CD4-positive, alpha-beta T cell treated with Interferon gamma for 1 hour (primary cell): ENCODE measurements at regions not wholly inside any gene's neighbourhood (a gene's known extent, or its start where the extent isn't known, plus 50 kb on each side); places are given as distances from the start of the nearest gene placed in this dataset.

Experiments used
- DNase-seq: peaks from one replicate; pipeline ENCODE4 v3.0.0-alpha.2; 2020

DNA sequence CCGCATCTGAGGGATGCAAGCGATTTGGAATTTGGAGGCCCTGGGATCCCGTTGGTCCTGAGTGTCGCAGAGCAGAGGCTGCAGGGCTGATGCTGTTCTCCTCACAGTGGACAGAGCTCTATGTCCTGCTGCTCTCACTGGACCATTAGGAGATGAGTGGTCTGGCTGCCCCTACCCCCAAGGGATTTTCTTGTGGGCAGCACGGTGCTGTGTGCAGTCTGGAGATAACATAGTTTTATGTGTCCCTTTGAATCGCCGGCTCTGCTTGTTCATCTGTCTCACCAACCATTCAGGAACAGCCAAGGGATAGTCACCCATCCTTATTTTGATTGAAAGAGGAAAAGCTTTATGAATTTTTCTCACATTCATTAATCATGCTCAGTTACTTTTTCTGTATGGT, 49.9 kb downstream of the CHRM3 start:
- DNase-seq, result no peak

DNA sequence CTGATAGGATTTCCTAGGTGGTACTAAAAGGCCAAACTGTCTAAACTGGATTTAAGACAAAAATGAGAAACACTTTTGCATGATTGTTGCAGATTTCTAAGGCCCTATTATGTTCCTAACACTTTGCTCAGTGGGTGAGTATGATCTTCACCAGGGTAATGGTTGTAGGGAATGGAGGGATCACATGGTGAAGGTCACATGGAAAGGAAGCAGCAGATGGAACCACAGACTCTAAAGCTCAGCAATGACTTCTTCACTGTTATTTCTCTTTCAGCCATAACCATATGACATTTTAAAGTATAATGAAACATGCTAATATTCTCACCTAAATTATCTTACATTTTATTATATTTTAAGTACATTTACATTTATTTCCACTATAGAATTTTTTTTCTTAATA, 51.5 kb downstream of the CHRM3 start:
- DNase-seq, result no peak

DNA sequence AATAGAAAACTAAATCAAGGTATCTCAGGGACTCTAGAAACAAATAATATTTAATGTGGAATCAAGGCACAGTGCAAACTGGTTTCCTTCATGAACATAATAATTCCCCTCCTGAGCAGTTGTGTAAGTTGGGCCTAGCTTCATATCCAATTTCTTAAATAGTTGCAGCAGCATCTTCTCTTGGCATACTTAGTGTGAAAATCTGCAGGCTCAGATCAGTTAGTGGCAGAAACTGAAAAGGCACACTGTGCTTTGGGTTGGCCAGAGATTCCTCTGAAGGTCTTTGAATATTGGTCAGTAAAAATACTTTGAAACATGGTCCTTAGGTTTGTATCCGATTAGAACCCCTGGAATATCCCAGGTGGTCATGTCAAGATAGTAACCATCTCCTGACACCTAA, 52.5 kb downstream of the CHRM3 start:
- DNase-seq, result no peak

DNA sequence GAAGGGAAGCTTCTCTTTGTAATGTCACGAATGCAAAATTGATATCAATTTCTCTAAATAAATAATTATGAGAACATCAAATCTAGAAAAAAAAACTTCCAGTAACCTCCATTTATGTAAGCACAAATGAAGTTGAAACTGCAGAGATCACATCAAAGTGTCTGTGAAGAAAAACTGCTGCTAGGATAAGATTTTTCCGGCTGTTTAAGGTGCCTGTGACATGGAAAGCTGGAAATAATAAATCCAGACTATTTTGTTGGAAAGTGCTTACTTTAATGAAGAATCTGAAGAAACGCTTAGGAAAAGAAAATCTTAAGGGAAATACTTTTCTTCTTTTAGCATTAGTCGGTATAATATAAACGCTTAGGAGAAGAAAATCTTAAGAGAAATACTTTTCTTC, 57.0 kb downstream of the CHRM3 start:
- no peak for DNase-seq

DNA sequence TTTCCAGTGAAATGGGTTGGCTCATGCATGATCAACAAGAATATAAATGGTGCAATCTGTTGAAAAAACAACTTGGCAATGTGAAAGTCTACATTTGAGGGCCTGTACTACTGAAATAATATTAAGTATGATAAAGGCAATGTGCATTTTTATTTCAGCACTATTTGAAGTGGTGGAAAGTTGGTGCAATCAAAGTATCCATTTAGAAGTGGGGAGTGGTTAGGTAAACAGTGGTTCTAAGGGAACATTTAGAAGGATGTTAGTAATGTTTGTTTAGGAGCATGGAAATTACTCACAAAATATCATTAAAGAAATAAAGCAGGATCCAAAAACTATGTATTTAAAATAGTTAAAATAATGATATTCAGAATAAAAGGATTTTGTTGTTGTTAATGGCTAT, 60.2 kb downstream of the CHRM3 start:
- no peak for DNase-seq

DNA sequence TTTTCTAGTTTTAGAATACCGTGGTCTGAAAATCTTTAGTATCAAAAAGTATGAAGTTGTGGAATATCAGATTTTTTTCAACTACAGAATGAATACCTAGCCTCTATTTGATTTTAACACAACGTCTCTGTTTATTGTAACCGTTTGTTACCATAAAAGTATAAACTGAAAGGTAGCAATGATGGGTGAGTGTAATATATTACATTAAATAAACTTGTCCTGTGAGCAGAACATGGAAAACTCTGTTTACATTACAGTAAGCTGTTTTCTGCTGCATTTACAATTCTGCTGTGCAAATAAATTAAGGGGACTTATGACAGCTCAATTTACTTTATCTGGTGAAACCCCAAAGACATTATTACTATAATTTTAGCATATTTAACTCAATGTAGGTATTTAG, 62.5 kb downstream of the CHRM3 start:
- no peak for DNase-seq

DNA sequence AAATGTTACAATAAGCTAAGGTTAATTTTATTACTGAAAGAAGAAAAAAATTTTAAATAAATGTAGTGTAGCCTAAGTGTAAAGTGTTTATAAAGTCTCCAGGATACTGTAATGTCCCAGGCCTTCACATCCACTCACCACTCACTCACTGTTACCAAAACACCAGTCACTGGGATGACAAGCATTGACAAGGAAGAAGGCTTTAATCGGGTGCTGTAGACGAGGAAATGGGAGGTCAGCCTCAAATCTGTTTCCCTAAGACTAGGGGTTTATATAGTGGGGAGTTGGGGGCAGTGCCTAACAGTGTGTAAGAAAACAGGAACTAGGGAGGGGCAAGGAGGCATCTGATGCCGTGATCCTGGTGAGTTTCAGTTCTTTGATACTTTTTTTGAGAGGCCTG, 69.4 kb downstream of the CHRM3 start:
- no peak for DNase-seq

DNA sequence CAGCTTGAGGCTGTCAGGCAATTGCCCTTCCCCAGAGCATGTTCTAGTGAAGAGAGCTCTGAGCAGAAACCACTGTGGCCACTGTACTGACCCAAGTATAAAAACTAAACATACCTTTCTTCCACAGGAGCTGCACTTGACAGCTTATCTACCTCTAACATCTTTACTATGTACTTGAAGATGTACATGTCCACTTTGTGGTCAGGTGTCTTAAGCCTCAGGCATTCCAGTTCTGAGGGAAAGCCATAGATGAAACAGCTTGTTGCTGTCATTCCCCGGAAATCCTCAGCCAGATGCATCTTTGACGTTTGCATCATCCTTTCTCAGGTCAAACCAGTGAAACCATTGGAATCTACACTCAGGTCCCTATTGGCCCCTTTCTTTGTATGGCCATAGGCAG, 70.4 kb downstream of the CHRM3 start:
- no peak for DNase-seq

DNA sequence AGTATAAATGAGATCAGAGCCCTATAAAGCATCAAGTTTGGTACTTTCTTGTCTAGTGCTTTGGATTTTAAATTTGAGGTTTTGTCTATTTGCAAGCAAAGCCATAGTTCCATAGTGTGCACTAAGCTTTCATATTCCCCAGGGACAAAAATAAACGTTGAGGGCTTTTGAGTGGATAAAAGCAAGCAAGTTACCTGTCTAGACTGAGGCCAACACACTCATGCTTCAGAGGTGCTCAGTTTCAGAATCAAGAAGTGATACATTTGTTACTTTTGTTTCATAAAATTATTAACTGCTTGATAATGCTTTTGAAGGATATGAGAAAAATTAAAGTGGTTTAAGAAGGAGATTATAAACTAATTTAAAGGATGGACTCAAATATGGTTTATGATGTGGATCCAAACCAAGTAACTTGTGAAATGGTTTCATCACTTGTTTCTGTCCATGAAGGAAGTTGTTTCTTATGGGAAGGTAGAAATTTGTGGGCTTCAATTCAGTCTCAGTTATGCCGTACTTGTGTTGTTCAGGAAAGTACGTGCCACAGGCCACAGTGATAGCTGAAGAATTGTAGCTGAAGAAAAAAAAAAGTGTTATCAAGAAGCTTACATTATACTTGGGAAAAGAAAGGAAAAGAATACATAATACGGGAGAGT, 71.2 kb downstream of the CHRM3 start:
- no peak for DNase-seq

DNA sequence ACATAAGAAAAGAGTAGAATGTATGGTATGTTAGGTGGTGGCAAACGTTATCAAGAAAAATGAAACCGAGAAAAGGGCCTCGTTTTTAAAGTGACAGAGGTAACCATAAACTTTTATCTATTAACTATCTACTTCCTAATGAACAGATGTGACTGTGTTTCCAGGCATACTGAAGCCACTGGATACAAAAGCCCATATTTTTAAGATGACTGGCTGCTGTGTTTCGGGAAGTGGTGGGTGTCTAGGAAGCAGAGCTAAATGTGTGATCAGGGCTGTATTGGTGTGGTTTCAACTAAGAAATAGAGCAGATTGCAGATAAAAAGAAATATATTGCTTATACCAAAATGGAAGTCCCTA, 71.8 kb downstream of the CHRM3 start:
- no peak for DNase-seq

DNA sequence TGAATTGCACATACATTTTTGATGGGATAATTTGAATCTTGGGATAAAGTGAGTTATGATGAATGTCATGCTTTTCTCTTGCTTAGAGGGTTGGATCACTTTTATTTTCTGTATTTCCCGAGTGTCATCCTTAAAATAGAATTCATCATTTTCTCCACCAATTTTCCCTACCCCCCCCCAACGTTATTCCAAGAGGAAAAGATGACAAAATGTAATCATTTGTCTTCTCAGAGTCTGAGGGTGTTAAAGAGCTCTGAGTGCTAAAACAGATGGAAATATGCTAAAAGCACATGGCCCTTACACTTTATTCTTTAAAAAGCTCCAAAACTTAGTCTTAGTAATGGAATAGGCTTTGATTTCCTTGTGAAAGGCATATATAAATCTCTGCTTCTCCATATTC, 81.4 kb downstream of the CHRM3 start:
- DNase-seq, result no peak

DNA sequence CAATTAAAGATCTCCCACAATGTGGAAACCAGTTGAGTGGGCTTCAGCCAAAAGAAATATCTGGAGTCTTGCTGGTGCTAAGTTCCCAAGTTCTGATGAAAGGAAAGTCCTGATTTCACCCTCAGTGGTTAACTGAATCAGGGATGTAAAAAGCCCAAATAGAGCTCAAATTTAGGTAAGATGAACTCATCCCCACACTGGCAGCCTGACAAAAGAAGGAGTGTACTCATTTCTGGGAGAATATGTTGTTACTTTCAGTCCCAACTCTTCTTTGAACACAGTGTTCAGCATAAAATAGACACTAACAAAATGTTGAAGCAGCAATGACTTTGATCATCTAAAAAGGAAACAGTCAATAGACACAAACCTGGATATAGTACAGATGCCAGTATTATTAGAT, 91.7 kb downstream of the CHRM3 start:
- DNase-seq, result no peak

DNA sequence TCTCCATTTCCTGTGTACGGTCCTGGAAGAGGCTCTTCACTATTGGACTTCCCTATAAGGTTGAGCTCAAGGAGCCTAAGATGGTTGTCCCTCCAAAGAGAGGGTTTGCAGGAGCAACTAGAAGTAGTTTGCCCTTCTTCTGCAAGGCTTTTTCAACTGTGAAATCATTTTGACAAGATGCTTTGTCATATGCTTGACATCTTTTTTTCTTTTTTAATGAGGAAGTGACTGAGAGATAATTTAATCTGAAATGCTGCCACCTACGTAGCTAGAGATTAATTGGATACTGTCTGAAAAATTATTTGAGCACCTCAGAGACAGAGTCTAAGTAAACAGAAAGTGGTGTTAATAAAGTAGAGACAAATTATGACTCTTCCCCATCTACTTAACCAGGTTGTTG, 97.0 kb downstream of the CHRM3 start:
- no peak for DNase-seq

DNA sequence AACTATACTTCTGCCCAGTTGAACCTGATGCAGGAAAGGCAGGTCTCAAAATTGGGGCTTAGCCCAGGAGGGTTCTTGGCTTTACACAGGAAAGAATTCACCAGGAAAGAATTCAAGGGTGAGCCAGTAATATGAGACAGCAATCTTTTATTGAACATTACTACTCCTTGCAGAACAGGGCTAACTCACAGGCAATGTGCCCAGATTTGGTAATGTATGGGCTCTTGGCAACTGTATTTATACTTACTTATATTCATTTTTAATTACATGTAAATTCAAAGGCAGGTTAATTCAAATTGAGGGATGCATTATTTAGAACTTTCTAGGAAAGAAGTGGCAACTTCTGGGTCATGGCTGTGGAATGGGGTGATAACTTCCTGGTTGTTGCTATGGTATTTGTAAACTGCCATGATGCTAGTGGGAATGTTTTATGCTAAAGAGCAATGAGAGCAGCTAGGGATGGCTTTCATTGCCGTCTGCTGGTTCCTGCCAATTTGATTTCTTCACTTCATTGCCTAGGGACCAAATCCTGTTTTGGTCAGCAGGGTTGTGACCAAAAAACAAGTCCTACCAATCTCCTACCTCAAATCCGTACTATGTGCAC, 107.5 kb downstream of the CHRM3 start:
- DNase-seq, result no peak

DNA sequence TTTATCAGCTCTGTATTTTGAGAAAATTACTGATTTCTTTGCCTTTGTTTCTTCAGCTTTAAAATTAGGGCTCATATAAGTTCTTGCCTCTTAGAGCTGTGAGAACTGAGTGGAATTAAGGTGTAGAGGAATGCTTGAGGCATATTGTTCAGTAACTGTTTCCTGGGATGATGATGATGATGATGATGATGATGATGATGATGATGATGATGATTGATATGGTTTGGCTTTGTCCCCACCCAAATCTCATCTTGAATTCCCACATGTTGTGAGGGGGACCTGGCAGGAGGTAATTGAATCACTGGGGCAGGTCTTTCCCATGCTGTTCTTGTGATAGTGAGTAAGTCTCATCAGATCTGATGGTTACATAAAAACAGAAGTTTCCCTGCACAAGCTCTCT, 118.7 kb downstream of the CHRM3 start:
- DNase-seq, result no peak

DNA sequence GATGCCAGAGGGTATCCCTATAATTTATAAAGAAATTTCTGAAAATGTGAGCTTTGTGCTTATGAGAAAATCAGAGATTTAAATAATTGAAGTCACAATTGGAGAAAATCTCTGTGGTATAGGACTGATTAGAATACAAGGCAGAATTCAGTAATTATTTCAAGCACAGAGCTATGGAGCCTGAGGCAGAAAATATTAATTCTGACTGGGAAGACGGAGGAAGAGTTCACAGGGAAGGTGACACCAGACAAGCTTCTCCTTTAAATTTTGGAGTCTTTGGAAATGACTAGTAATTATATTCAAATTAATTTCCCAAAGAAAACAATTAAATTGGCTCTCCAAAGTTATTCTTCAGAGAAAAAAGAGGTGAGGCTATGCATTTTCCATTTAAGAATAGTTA, 121.5 kb downstream of the CHRM3 start:
- no peak for DNase-seq

DNA sequence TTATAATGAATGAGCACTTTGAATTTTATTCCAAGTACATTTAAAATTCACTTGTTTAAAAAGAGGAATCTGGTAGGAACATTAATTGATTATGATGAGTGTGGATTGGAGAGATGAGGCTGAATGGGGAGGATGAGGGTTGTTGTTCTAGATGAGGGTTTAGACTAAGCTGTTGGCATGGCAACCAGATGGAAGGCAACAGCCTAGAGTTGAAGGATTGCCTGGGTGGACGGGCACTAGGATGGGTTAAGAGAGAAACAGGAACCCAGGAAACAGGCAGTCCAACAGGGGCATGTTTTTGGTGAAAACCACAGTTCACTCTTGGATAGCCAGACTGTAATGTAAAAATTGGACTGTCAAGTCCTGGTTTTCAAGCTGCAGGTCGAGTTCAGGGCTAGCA, 125.5 kb downstream of the CHRM3 start:
- no peak for DNase-seq

DNA sequence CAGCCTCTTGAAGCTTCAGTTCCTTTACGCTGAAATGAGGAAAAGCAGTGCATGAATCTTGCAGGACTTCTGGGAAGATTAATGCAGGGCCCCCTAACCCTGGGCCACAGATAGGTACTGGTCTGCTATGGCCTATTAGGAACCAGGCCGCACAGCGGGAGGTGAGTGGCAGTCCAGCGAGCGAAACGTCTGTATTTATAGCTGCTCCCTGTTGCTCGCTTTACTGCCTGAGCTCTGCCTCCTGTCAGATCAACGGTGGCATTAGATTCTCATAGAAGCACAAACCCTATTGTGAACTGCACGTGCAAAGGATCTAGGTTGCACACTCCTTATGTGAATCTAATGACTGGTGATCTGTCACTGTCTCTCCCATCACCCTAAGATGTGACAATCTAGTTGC, 130.2 kb downstream of the CHRM3 start:
- no peak for DNase-seq

DNA sequence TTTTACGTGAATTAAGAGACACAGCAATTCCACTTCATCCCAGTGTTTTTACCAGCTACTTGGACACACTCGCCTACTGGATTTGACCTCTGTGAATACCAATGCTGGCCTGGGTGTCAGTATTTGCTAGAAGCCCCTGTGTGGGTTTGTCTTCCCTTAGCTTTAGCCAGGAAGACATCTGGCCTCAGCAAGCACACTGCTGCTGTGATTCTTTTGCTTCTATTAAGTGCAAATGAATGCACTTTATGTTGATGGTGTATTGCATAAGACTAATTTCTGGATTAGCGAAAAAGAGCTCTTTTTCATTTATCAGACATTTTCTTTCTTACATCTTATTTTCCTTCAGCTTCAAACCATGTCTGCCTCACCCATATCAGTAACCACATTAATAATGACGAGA, 140.0 kb downstream of the CHRM3 start:
- DNase-seq, result no peak

DNA sequence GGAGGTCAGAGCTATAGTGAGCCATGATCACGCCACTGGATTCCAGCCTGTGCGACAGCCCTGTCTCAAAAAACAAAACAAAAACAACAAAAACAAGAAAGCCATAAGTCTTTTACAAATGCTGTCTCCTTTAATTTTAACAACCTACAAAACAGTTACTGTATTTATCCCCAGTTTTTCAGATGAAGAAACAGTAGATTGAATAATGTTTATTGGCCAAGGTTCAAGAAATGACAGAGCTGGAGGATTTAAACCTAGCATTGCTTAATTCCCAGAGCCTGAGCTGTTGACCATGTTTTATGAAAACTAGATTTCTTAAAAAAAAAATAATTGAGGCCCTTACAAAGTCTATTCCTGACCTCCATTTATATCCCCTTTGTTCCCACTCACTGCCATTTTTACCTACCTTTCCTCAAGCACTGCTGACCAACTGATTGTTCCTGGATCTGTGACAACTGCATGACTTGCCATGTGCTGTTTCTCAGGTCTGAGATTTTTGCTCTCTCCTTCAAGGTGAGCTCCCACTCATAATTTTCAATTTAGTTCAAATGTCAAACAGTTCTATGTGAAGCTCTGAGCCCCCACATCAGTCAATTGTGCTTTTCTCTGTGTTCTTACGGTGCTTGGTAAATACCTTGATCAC, 140.8 kb downstream of the CHRM3 start:
- no peak for DNase-seq

DNA sequence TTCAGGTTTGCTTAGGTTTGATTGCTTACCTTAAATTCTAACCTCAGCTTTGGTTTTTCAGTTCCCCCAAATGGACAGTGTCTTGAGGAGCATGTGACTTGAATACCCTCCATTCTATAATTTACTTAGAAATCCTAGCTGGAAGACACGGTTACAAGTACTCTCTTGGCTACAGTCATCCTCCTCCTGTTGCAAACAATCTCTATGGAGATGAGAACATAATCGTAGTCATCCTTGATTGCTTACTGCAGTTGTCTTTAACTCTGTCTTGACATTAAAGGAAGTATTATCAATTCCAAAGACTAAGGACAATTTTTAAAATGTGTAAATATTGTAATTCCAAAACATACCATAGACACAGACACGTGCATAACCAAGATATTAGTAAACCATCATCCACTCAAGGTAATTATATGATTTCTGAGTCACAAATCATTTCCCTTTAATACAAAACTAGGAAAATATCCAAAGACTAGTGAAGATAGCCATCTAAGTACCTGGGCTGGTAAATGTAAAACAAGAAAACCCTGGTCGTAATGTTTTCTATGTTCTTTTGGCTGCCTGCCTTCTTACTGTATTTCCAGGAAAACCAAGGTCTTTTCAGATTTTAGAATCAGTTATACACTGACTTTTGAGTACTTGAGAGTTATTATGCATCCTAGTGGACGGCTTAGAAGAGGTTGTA, 149.9 kb downstream of the CHRM3 start:
- no peak for DNase-seq

DNA sequence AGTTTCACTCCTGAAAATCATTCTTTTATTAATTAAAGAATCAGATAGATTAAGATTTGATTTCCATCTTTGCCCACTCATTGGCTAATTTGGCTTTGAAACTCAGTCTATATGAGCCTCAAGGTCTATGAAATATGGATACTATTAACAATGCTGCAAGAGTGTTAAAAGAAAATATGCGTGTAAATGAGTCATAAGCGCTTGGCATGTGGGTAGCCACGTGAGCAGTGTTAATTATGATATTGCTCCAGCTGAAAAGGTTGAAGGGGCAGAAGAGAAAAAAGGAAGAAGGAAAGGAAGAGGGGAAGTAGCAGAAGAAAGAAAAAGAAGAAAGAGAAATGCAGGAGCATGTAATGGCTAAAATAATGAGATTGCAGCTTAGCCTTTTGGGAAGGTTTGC, 151.4 kb downstream of the CHRM3 start:
- DNase-seq, result no peak

DNA sequence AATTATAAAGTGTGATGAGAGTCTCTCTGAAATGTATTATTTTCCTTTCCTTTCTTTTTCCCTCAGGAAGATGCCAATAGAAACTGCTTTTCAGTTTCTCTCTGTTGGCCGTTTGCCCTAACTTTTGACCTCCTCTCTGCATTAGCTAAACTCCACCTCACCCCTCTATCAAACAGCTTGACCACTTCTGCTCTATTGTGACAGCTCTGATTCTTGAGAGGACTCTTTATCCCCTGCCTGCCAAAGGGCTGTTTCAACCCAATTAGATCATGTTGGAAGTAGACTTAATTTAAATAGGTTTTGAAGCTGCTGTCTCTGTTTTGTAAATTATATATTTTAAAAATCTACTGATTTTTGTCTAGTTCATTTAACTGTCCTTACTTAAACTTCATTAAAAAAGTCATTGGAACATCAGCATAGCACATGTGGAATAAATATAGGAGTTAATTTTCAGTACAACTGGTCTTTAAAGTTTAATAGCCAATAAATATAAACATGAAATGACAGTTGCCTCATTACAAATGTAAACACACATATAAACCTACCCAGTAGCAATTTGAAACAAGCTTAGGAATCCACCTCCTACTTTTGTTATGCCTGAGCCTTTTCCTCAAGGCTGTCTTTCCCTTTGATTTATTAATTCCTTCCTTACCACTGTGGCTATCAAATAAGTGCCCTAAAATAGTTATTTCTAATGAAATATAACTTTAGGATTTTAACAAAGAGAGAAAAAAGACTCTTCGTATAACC, 152.0 kb downstream of the CHRM3 start:
- no peak for DNase-seq

DNA sequence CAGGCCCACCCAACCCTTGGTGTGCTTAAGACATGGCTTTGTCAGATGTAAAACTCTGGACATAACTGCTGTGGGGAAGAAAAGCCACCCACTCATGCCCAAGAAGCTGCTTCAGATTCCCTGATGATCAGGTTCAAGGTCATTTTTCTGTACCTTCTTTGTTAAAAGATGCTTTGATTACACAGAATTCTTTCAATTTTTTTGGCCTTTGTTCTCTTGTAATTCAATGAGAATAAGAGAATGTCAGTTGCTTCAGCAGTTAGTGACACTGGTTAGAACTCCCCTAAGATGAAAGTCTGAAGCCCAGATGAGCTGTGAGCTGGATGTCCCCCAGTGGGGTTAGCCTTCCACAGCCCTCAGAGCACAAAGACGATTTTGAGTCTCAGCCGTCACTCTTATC, 152.7 kb downstream of the CHRM3 start:
- no peak for DNase-seq
